NCI-H69 (cell line): ENCODE measurements at regions not wholly inside any gene's neighbourhood (a gene's known extent, or its start where the extent isn't known, plus 50 kb on each side); places are given as distances from the start of the nearest gene placed in this dataset.
"Not testable (repeated sequence)": the region's sequence is repeated elsewhere in the genome, so short reads cannot be mapped to it uniquely, and the experiment has no call there.

Source experiments
- DNase-seq: peaks from one replicate; lab custom pipeline; 2025; lab: John Stamatoyannopoulos, UW

DNA sequence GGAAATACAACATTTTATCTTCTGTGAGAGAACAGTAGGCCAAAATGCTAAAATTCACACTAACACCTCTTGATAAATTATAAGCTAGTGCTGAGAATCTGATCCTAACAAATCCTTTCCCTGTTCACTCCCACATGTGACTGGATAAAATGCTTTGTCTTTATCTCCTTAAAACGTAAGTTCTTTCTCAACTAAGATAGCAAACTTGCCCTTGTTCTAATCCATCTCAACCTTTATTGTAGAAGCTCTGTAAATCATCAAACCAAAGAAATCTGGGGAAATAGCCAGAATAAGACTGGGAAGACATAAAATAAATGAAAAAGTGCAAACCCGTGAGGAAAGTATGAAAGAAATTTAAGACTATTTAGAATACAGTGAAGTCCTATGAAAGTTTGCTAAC, 1058.4 kb upstream of the ACVR2A start:
- DNase-seq: no peak

GRCh38 chr2:146785101-146785500, 1059.7 kb upstream of the ACVR2A start:
- DNase-seq: no peak

DNA sequence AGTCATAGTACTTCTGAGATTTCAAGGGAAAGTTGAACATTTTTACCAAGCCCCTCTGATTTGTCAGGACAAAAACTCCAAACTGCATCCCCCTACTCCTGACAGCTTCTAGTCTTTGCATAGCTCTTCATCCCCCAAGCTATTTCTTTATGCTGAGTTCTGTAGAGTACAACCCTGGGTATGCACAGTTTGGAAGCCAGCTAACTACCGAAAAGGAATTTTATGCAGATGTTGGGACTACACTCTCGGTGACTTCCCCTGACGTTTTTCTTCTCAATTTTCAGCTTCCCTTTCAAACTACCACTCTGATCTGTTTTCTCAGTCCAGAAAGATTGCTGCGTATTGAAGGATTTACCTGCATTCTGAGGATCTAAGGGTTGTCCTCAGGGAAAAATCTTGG, 1060.2 kb upstream of the ACVR2A start:
- DNase-seq: no peak

DNA sequence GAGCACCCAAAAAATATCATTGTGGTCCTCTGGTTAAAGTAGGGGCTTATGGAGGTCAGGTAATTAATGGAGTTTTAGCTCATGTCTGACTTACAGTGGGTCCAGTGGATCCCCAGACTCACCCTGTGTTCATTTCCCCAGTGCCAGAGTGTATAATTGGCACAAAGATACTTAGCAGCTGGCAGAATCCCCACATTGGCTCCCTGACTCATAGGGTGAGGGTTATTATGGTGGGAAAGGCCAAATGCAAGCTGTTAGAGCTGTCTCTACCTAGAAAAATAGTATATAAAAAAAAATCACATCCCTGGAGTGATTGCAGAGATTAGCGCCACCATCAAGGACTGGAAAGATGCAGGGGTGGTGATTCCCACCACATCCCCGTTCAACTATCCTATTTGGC, 1067.6 kb upstream of the ACVR2A start:
- DNase-seq: no peak

GRCh38 chr2:146776596-146776995, 1068.2 kb upstream of the ACVR2A start:
- no peak for DNase-seq

DNA sequence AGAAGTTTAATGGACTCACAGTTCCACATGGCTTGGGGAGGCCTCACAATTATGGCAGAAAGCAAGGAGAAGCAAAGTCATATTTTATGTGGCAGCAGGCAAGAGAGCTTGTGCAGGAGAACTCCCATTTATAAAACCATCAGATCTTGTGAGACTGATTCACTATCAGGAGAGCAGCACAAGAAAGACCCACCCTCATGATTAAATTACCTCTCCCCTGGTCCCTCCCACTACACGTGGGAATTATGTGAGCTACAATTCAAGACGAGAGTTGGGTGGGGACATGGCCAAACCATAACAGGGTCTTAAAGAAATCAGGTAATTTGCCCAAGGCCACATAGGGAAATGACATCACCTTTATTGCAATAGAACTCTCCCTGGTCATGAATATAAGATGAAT, 1073.3 kb upstream of the ACVR2A start:
- DNase-seq: no peak

DNA sequence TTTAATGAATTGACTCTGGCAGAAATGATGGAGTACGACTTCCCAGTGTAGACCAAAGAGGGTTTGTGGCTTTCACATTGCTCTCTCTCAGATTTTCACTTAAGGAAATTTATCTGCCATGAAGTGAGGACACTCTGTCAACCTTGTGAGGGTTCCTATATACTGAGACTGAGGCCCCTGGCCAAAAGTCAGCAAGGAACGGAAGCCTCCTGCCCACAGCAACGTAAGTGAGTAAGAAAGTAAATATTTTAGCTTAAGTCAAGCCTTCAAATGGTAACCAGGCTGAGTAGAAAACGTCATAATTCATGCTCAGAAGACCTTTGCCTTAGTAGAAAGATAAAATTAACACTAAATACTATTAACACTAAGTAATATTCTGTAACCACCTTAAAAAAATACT, 1080.5 kb upstream of the ACVR2A start:
- DNase-seq: no peak

GRCh38 chr2:146762786-146763185, 1082.0 kb upstream of the ACVR2A start:
- no peak for DNase-seq

DNA sequence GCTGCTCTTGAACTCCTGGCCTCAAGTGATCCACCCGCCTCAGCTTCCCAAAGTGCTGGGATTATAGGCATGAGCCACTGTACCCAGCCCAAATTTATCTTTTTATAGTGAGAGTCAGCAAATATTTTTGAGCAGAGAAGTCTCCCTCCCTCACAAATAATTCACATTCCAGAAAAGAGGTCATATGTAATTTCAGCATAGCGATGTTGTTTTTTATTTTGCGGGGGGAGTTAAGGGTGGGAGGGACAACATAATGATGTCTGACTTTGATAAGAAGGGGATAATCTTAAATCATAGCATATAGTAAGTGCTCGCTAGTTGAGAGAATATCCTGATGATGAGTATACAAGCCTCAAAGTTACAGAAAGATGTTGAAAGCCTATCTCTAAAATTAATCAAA, 1090.2 kb upstream of the ACVR2A start:
- no peak for DNase-seq

- DNase-seq: no peak
Measured at GRCh38 chr2:146748046-146748445, 1096.8 kb upstream of the ACVR2A start.

DNA sequence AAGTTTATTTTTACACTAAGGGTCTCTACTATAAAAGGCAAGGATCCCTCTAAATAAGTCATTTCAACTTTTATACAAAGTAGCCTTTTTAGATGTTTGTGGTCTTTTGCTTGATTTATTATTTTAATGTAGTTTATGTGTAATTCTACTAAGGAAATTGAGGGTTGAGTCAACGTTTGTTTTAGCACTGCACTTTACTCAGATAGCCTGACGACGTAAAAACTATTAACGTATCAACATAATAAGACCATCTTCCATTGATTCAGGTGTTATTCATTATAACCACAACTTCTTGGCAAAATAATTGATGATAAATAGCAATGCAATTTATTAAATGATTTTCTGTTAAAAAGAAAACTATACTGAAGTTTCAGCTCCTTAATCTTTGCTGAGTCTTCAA, 1103.6 kb upstream of the ACVR2A start:
- no peak for DNase-seq

GRCh38 chr2:146734821-146735190, 1110.0 kb upstream of the ACVR2A start:
- DNase-seq: no peak

- peak; percentile 37 for DNase-seq
Measured at GRCh38 chr2:146734042-146734820, 1110.6 kb upstream of the ACVR2A start.

DNA sequence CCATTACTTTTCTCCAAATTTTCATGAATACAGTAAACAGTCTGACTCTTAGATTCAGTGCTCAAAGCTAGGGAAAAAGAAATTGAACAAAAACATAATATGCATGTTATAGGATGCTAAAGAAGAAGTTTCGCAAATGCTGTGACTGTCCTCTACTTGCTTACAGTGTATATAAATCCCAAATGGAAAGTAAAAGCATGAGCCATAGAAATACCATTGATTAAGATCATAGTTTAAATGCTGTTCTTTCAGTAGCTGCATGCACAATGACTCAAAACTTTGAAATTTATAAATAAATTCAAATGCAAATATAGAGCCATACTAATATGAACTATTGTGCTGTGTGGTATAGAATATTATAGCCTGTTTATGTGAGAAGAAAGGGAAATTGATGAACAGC, 1113.9 kb upstream of the ACVR2A start:
- no peak for DNase-seq

GRCh38 chr2:146721486-146721885, 1123.3 kb upstream of the ACVR2A start:
- DNase-seq: no peak

GRCh38 chr2:146720170-146720569, 1124.7 kb upstream of the ACVR2A start:
- no peak for DNase-seq

GRCh38 chr2:146716591-146716990, 1128.2 kb upstream of the ACVR2A start:
- DNase-seq: no peak

- no peak for DNase-seq
Measured at GRCh38 chr2:146709004-146709403, 1135.8 kb upstream of the ACVR2A start.

GRCh38 chr2:146701183-146701582, 1143.6 kb upstream of the ACVR2A start:
- no peak for DNase-seq

DNA sequence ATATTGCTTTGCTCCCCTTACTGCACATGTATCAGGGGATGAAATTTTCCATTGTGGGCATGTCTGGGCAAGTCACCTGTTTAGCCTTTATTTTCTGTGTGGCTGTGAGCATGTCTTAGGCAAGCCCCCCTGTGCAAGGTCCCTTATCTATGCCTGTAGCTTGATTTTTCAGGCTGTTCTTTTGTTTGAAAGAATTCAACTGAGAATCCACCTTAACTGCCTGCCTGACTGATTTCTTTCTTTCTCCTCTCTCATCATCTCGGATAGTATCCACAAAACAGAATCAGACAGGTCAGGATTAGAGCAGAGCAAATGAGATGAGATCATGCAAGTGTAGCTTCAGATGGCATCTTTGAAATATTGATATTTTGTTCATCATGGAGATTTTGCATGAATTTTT, 1147.5 kb upstream of the ACVR2A start:
- no peak for DNase-seq

- DNase-seq: not testable (repeated sequence)
Measured at GRCh38 chr2:146696787-146697186, 1148.0 kb upstream of the ACVR2A start.

GRCh38 chr2:146681991-146682390, 1162.8 kb upstream of the ACVR2A start:
- no peak for DNase-seq

GRCh38 chr2:146678516-146678915, 1166.3 kb upstream of the ACVR2A start:
- no peak for DNase-seq

DNA sequence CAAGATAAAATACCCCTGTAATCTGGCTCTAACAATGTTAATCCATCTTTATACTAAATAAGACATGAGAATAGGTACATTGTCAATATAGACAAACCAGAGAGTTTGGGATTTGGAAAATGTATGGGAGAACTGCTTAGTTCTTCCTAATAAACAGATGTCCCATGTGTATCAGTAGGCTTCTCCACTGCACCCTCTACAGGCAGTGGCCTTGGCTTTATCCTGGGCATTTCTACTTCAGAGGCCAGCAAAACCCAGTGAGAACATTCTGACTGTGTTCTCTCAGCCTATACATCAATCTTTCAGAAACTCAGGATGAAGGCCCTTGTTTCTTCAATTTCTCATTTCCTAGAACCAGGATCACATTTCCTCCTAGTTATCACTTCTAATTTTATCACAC, 1167.5 kb upstream of the ACVR2A start:
- DNase-seq: no peak
